IMR-90 (cell line): ENCODE measurements at regions not wholly inside any gene's neighbourhood (a gene's known extent, or its start where the extent isn't known, plus 50 kb on each side); places are given as distances from the start of the nearest gene placed in this dataset.

Experiments used
- ATAC-seq: fragments of 200-7000 bp; cut with Tn5 transposase; 2 replicates; pipeline ENCODE4 v1.9.1; 2020; ENCODE audit warnings: low read depth, mild to moderate bottlenecking, moderate library complexity
- BruUV-seq: library from RNA; stranded (reverse); fragments of 400-500 nt; replicated peaks from 2 replicates; lab custom pipeline; 2021; lab: Mats Ljungman, UMichigan
- CTCF ChIA-PET: fragments of 300-600 bp; formaldehyde crosslinking; extraction: SDS; loops from one replicate; lab custom pipeline; 2021; ENCODE audit warnings: antibody characterized with exemption; lab: Yijun Ruan, JAX
- POLR2A ChIA-PET: fragments of 300-600 bp; sonication (Branson Sonifier 250); formaldehyde crosslinking; loops from one replicate; lab custom pipeline; 2022; ENCODE audit warnings: antibody characterized with exemption; ENCODE audit not compliant: unreplicated experiment; lab: Charles Lee
- DNase-seq: peaks from one replicate; pipeline ENCODE4 v3.0.0; 2013
- H2AFZ ChIP-seq: replicated peaks from 2 replicates; pipeline ENCODE3; 2013; ENCODE audit warnings: low read length, mild to moderate bottlenecking; ENCODE audit not compliant: poor library complexity
- H2AK5ac ChIP-seq: 2 replicates; pipeline ENCODE4 v1.6.1; 2013; ENCODE audit warnings: low read depth, low read length, inconsistent platforms
- H2AK9ac ChIP-seq: replicated peaks from 2 replicates; pipeline ENCODE3; 2013; ENCODE audit warnings: mild to moderate bottlenecking, low read depth, low read length, moderate library complexity; ENCODE audit not compliant: poor library complexity
- H2BK120ac ChIP-seq: 2 replicates; pipeline ENCODE4 v1.6.1; 2013; ENCODE audit warnings: low read depth, low read length, inconsistent platforms
- H2BK15ac ChIP-seq: 3 replicates; pipeline ENCODE4 v1.6.1; 2013; ENCODE audit warnings: low read depth, low read length, inconsistent platforms
- H2BK20ac ChIP-seq: 2 replicates; pipeline ENCODE4 v1.6.1; 2013; ENCODE audit warnings: low read depth, mild to moderate bottlenecking, inconsistent platforms, low read length, moderate library complexity
- H2BK5ac ChIP-seq: 2 replicates; pipeline ENCODE4 v1.6.1; 2013; ENCODE audit warnings: mild to moderate bottlenecking, low read depth, low read length, inconsistent platforms; ENCODE audit not compliant: poor library complexity, severe bottlenecking
- H3K14ac ChIP-seq: replicated peaks from 2 replicates; pipeline ENCODE4 v1.6.1; 2013; ENCODE audit warnings: low read depth, low read length, inconsistent platforms
- H3K18ac ChIP-seq: 2 replicates; pipeline ENCODE4 v1.6.1; 2013; ENCODE audit warnings: low read depth, low read length, control low read depth
- H3K23ac ChIP-seq: 2 replicates; pipeline ENCODE4 v1.6.1; 2013; ENCODE audit warnings: low read depth, low read length, inconsistent platforms
- H3K27ac ChIP-seq: 2 replicates; pipeline ENCODE4 v1.5.1; 2013; ENCODE audit warnings: mild to moderate bottlenecking, control low read depth, low read length; ENCODE audit not compliant: insufficient read depth
- H3K27me3 ChIP-seq: 2 replicates; pipeline ENCODE4 v1.6.1; 2013; ENCODE audit warnings: low read length; ENCODE audit not compliant: control insufficient read depth, insufficient read depth
- H3K36me3 ChIP-seq: 2 replicates; pipeline ENCODE4 v1.6.1; 2013; ENCODE audit warnings: low read length, mixed read lengths; ENCODE audit not compliant: control insufficient read depth, insufficient read depth
- H3K4ac ChIP-seq: 2 replicates; pipeline ENCODE4 v1.6.1; 2013; ENCODE audit warnings: low read depth, low read length, inconsistent platforms
- H3K4me1 ChIP-seq: 2 replicates; pipeline ENCODE4 v1.6.1; 2013; ENCODE audit warnings: low read length, mixed read lengths; ENCODE audit not compliant: control insufficient read depth, insufficient read depth
- H3K4me2 ChIP-seq: 2 replicates; pipeline ENCODE4 v1.6.1; 2013; ENCODE audit warnings: low read depth, mild to moderate bottlenecking, control low read depth, low read length, moderate library complexity
- H3K4me3 ChIP-seq: 2 replicates; pipeline ENCODE4 v1.5.1; 2013; ENCODE audit warnings: low read depth, mild to moderate bottlenecking, control low read depth, low read length, moderate library complexity; ENCODE audit not compliant: insufficient read depth
- H3K56ac ChIP-seq: 2 replicates; pipeline ENCODE4 v1.6.1; 2013; ENCODE audit warnings: low read length, inconsistent platforms; ENCODE audit not compliant: insufficient read depth; ENCODE audit errors: extremely low read depth
- H3K79me1 ChIP-seq, 2 experiments: 2 replicates each; pipeline ENCODE4 v1.6.1; 2013; ENCODE audit warnings: low read length in 2 of 2, inconsistent platforms in 1 of 2, low read depth in 1 of 2
- H3K9ac ChIP-seq: 2 replicates; pipeline ENCODE4 v1.6.1; 2013; ENCODE audit warnings: low read depth, low read length, control low read depth
- H3K9me1 ChIP-seq: 2 replicates; pipeline ENCODE4 v1.6.1; 2013; ENCODE audit warnings: low read length, inconsistent platforms; ENCODE audit not compliant: insufficient read depth
- H3K9me3 ChIP-seq: 2 replicates; pipeline ENCODE4 v1.6.1; 2013; ENCODE audit warnings: low read length; ENCODE audit not compliant: control insufficient read depth, insufficient read depth
- H4K20me1 ChIP-seq: 2 replicates; pipeline ENCODE4 v1.6.1; 2013; ENCODE audit warnings: low read length, inconsistent platforms; ENCODE audit not compliant: insufficient read depth
- H4K5ac ChIP-seq: 2 replicates; pipeline ENCODE4 v1.6.1; 2013; ENCODE audit warnings: mild to moderate bottlenecking, low read depth, low read length, control low read depth
- H4K8ac ChIP-seq, 2 experiments: 2 replicates each; pipeline ENCODE4 v1.6.1; 2013; ENCODE audit warnings: low read depth in 2 of 2, low read length in 2 of 2, control low read depth in 1 of 2, inconsistent platforms in 1 of 2
- H4K91ac ChIP-seq: 2 replicates; pipeline ENCODE4 v1.6.1; 2013; ENCODE audit warnings: low read depth, low read length, inconsistent platforms; ENCODE audit not compliant: insufficient read depth
- FOS ChIP-seq: fragments of 150-350 bp; IDR thresholded peaks from 2 replicates; pipeline ENCODE4 v1.6.1; 2016; ENCODE audit warnings: low read depth, low read length
- RCOR1 ChIP-seq: IDR thresholded peaks from 2 replicates; pipeline ENCODE4 v1.6.1; 2012; ENCODE audit warnings: mild to moderate bottlenecking, low read length, improper control_type of control experiment; ENCODE audit not compliant: insufficient replicate concordance
- SMC3 ChIP-seq: fragments of 150-350 bp; IDR thresholded peaks from 2 replicates; pipeline ENCODE4 v1.6.1; 2016; ENCODE audit warnings: low read depth, mild to moderate bottlenecking, antibody characterized with exemption, low read length, moderate library complexity
- WGBS, 2 experiments: methylation state at CpG; one replicate each; pipeline versions ENCODE4 v1.1.5 to v1.1.7; 2013; ENCODE audit warnings: missing lambda C conversion rate in 2 of 2; ENCODE audit not compliant: insufficient read length in 1 of 2; ENCODE audit errors: extremely low coverage in 2 of 2; 5-methylcytosine and 5-hydroxymethylcytosine counted together
- dilution Hi-C: fragments of 300-500 bp; cut with HindIII; formaldehyde crosslinking; loops from one replicate; pipeline ENCODE4 v1.14.3; 2018; ENCODE audit warnings: low sequenced_read_pairs; ENCODE audit not compliant: unreplicated experiment
- in situ Hi-C: fragments of 300-500 bp; cut with MboI; formaldehyde crosslinking; loops from 3 replicates; pipeline ENCODE4 v1.14.3; 2019; ENCODE audit warnings: low sequenced_read_pairs, inconsistent platforms, mixed read lengths
- intact Hi-C: fragments of 100-400 bp; cut with micrococcal nuclease; formaldehyde crosslinking; loops from 2 replicates; pipeline ENCODE4 v1.10.0; 2022
- TF ChIP-seq, protein P1 (sequence below): fragments of 150-350 bp; IDR thresholded peaks from 2 replicates; pipeline ENCODE4 v1.6.1; 2016; ENCODE audit warnings: low read depth, mild to moderate bottlenecking, low read length, moderate library complexity, borderline replicate concordance

DNA sequence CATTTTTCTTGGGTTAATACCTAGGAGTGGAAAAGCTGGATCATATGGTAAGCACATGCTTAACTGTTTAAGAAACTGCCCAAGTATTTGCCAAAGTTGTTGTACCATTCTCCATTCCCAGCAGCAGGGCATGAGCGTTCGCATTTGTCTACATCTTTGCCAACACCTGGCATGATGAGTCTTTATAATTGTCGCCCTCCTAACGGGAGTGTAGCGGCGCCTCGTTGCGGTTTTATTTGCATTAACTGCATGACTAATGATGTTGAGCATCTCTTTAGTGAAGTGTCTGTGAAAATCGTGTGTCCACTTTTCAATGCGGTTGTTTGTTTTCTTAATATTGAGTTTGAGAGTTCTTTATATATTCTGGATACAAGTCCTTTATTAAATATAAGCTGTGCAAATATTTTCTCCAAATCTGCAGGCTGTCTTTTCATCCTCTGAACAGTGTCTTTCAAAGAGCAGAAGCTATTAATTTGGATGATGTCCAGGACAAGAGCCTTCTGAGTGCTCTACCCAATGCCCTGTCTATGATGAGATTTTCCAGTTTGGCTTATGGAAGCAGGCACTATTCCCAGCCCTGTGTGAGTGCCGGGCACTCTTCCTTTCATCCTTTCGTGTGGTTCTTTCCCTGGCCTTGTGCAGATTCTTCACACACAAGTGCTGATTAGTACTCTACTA, 202.0 kb downstream of the FOXO1 start:
- in situ Hi-C loops = no loop called here
- Histone ChIP-seq H2BK5ac (no peak overlapping the region), H3K23ac (no peak overlapping the region), H3K56ac (no peak overlapping the region), H2BK20ac (no peak overlapping the region), H3K36me3 (no peaks in the 10 kb centered on the region), H3K9ac (no peak overlapping the region), H2BK120ac (no peak overlapping the region), H4K8ac (no peak overlapping the region), H3K27me3 (no peaks in the 10 kb centered on the region), H2AK5ac (no peak overlapping the region), H4K91ac (no peak overlapping the region), H4K20me1 (no peaks in the 10 kb centered on the region), H2AK9ac (no peak overlapping the region), H3K14ac (no peak overlapping the region), H3K4me2 (no peak overlapping the region), H2BK15ac (no peak overlapping the region), H3K4ac (no peak overlapping the region), H3K9me3 (peaks cover 2% of the 10 kb centered on the region), H2AFZ (no peak overlapping the region), H3K4me1 (no peaks in the 10 kb centered on the region), H3K18ac (no peak overlapping the region), H3K9me1 (no peaks in the 10 kb centered on the region), H3K79me1 (no peaks in the 10 kb centered on the region), H3K4me3 (no peak overlapping the region), H4K5ac (no peak overlapping the region), H3K27ac (no peak overlapping the region)
- no peak for DNase-seq
- no CpG with 5 or more reads among the region's 12 CpGs for WGBS, 2 experiments
- ChIA-PET CTCF (no interaction called here), POLR2A (no interaction called here)
- dilution Hi-C loops = no loop called here
- TF ChIP-seq RCOR1 (no peak), FOS (no peak), SMC3 (no peak)
- TF ChIP-seq, protein P1, sequence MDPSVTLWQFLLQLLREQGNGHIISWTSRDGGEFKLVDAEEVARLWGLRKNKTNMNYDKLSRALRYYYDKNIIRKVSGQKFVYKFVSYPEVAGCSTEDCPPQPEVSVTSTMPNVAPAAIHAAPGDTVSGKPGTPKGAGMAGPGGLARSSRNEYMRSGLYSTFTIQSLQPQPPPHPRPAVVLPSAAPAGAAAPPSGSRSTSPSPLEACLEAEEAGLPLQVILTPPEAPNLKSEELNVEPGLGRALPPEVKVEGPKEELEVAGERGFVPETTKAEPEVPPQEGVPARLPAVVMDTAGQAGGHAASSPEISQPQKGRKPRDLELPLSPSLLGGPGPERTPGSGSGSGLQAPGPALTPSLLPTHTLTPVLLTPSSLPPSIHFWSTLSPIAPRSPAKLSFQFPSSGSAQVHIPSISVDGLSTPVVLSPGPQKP = no peak
- intact Hi-C loops = no loop called here
- no peak for ATAC-seq
- BruUV-seq = no TSS peak
